Neural cell (in vitro differentiated cells): ENCODE measurements at regions not wholly inside any gene's neighbourhood (a gene's known extent, or its start where the extent isn't known, plus 50 kb on each side); places are given as distances from the start of the nearest gene placed in this dataset.

Source experiments
- H2AFZ ChIP-seq: fragments of 200-600, 300-800 bp; sonication (generic), shearing (Covaris generic); 2 replicates; pipeline ENCODE4 v1.6.0; 2014; ENCODE audit warnings: low read depth, mild to moderate bottlenecking, antibody characterized with exemption, low read length, moderate library complexity
- H3F3A ChIP-seq: fragments of 200-600 bp; shearing (Covaris generic); 2 replicates; pipeline ENCODE4 v1.6.1; 2016; ENCODE audit warnings: mild to moderate bottlenecking, moderate library complexity, mixed read lengths, antibody characterized with exemption, low read length; ENCODE audit not compliant: insufficient read depth, poor library complexity, severe bottlenecking
- H3K27ac ChIP-seq: fragments of 200-600, 300-800 bp; sonication (generic), shearing (Covaris generic); 2 replicates; pipeline ENCODE4 v1.5.1; 2014; ENCODE audit warnings: mild to moderate bottlenecking, low read length, moderate library complexity
- H3K27me3 ChIP-seq: fragments of 300-800, 200-600 bp; sonication (generic), shearing (Covaris generic); 2 replicates; pipeline ENCODE4 v1.6.0; 2014; ENCODE audit warnings: mild to moderate bottlenecking, low read depth, low read length, moderate library complexity; ENCODE audit not compliant: insufficient read depth
- H3K36me3 ChIP-seq: fragments of 300-800, 200-600 bp; sonication (generic), shearing (Covaris generic); 2 replicates; pipeline ENCODE4 v1.5.1; 2014; ENCODE audit warnings: mild to moderate bottlenecking, antibody characterized with exemption, low read length, moderate library complexity; ENCODE audit not compliant: insufficient read depth
- H3K4me2 ChIP-seq: fragments of 300-800, 200-600 bp; sonication (generic), shearing (Covaris generic); 2 replicates; pipeline ENCODE4 v1.6.0; 2014; ENCODE audit warnings: mild to moderate bottlenecking, low read length
- H3K4me3 ChIP-seq: fragments of 300-800, 200-600 bp; sonication (generic), shearing (Covaris generic); 2 replicates; pipeline ENCODE4 v1.5.1; 2014; ENCODE audit warnings: mild to moderate bottlenecking, low read length, moderate library complexity
- H3K79me2 ChIP-seq: fragments of 200-600 bp; shearing (Covaris generic); replicated peaks from 2 replicates; pipeline ENCODE4 v1.6.0; 2014; ENCODE audit warnings: mild to moderate bottlenecking, low read length, moderate library complexity; ENCODE audit not compliant: insufficient read depth
- H3K9ac ChIP-seq: fragments of 300-800, 200-600 bp; sonication (generic), shearing (Covaris generic); 2 replicates; pipeline ENCODE4 v1.6.1; 2016; ENCODE audit warnings: mild to moderate bottlenecking, low read length, mixed read lengths
- H3K9me2 ChIP-seq: fragments of 200-600 bp; shearing (Covaris generic); 2 replicates; pipeline ENCODE4 v1.6.1; 2016; ENCODE audit warnings: mild to moderate bottlenecking, low read length, mixed read lengths; ENCODE audit not compliant: insufficient read depth
- H3K9me3 ChIP-seq: fragments of 200-600, 300-800 bp; sonication (generic), shearing (Covaris generic); 2 replicates; pipeline ENCODE4 v1.6.1; 2016; ENCODE audit warnings: mild to moderate bottlenecking, mixed run types, low read length, moderate library complexity, mixed read lengths
- H4K20me1 ChIP-seq: fragments of 200-600 bp; shearing (Covaris generic); 2 replicates; pipeline ENCODE4 v1.6.1; 2016; ENCODE audit warnings: mild to moderate bottlenecking, mixed run types; ENCODE audit not compliant: insufficient read depth
- CTCF ChIP-seq: fragments of 450-650 bp; IDR thresholded peaks from 2 replicates; pipeline ENCODE4 v1.5.1; 2014; ENCODE audit warnings: antibody characterized with exemption, mild to moderate bottlenecking, moderate library complexity; ENCODE audit not compliant: poor library complexity, severe bottlenecking
- EP300 ChIP-seq: fragments of 450-650 bp; conservative IDR thresholded peaks from 2 replicates; pipeline ENCODE4 v1.6.1; 2014; ENCODE audit warnings: antibody characterized with exemption, mild to moderate bottlenecking, moderate library complexity; ENCODE audit not compliant: poor library complexity, severe bottlenecking
- EZH2 ChIP-seq: fragments of 200-600, 300-800 bp; shearing (Covaris generic), sonication (generic); IDR thresholded peaks from 2 replicates; pipeline ENCODE4 v1.6.1; 2014; ENCODE audit warnings: antibody characterized with exemption, low read length, borderline replicate concordance, mild to moderate bottlenecking; ENCODE audit not compliant: insufficient read depth, poor library complexity, severe bottlenecking
- MXI1 ChIP-seq: fragments of 450-650 bp; conservative IDR thresholded peaks from 2 replicates; pipeline ENCODE4 v1.6.1; 2014; ENCODE audit warnings: antibody characterized with exemption, mild to moderate bottlenecking; ENCODE audit not compliant: poor library complexity, severe bottlenecking
- POLR2AphosphoS5 ChIP-seq: IDR thresholded peaks from 2 replicates; pipeline ENCODE4 v1.6.1; 2012
- RAD21 ChIP-seq: fragments of 450-650 bp; conservative IDR thresholded peaks from 2 replicates; pipeline ENCODE4 v1.6.1; 2014; ENCODE audit warnings: antibody characterized with exemption, mild to moderate bottlenecking, moderate library complexity
- SMC3 ChIP-seq: fragments of 450-650 bp; conservative IDR thresholded peaks from 2 replicates; pipeline ENCODE4 v1.6.1; 2014; ENCODE audit warnings: antibody characterized with exemption, mild to moderate bottlenecking, moderate library complexity; ENCODE audit not compliant: poor library complexity
- TAF1 ChIP-seq: IDR thresholded peaks from 2 replicates; pipeline ENCODE4 v1.6.1; 2012; ENCODE audit warnings: low read depth
- TF ChIP-seq, protein P1 (sequence below): IDR thresholded peaks from 2 replicates; pipeline ENCODE4 v1.6.1; 2012; ENCODE audit warnings: borderline replicate concordance

GRCh38 chr16:6207124-6207523 is 1109.5 kb upstream of the EEF2KMT start:
- H4K20me1 ChIP-seq, result peaks cover 3% of the 10 kb centered on the region
- no peaks in the 10 kb centered on the region for H3K27me3 ChIP-seq
- H3K4me2 ChIP-seq, result no peak overlapping the region
- no peak overlapping the region for H3K9ac ChIP-seq
- TF ChIP-seq RAD21 (no peak), SMC3 (no peak)
- H3F3A ChIP-seq, result no peaks in the 10 kb centered on the region
- no peaks in the 10 kb centered on the region for H3K36me3 ChIP-seq
- H2AFZ ChIP-seq, result no peak overlapping the region
- H3K79me2 ChIP-seq, result no peaks in the 10 kb centered on the region
- no peak overlapping the region for H3K4me3 ChIP-seq
- H3K27ac ChIP-seq, result no peak overlapping the region
- H3K9me2 ChIP-seq, result no peaks in the 10 kb centered on the region
- no peaks in the 10 kb centered on the region for H3K9me3 ChIP-seq

DNA sequence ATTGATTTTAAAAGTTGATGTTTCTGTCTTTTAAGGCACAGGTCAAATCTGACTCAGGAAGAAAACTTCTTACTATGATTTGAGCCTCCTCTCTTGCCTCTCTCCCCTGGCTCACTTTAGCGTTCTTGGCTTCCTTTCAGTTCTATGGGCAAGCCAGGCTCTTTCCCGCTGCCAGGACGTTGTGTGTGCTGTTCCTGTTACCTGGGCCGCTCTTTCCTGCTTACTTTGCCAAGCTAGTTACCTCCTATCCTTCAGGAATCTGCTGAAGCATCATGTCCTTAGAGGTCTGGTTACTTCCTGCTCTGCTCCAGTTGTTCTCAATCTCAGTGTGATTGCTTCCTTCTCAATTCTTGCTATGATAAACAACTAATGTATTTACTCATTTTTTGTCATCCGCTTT is 1108.5 kb upstream of the EEF2KMT start:
- H3K4me3 ChIP-seq, result no peak overlapping the region

More for the DNA sequence above, 1108.5 kb upstream of the EEF2KMT start:
- Histone ChIP-seq H3K36me3 (no peaks in the 10 kb centered on the region), H3K9ac (no peak overlapping the region), H3F3A (no peaks in the 10 kb centered on the region), H3K9me3 (no peaks in the 10 kb centered on the region), H4K20me1 (peaks cover 3% of the 10 kb centered on the region), H2AFZ (no peak overlapping the region), H3K79me2 (no peaks in the 10 kb centered on the region), H3K4me2 (no peak overlapping the region), H3K27ac (no peak overlapping the region), H3K9me2 (no peaks in the 10 kb centered on the region), H3K27me3 (no peaks in the 10 kb centered on the region)
- TF ChIP-seq CTCF (no peak), RAD21 (no peak), EP300 (no peak), POLR2AphosphoS5 (no peak), MXI1 (no peak), SMC3 (no peak), EZH2 (no peak), TAF1 (no peak)
- TF ChIP-seq, protein P1, sequence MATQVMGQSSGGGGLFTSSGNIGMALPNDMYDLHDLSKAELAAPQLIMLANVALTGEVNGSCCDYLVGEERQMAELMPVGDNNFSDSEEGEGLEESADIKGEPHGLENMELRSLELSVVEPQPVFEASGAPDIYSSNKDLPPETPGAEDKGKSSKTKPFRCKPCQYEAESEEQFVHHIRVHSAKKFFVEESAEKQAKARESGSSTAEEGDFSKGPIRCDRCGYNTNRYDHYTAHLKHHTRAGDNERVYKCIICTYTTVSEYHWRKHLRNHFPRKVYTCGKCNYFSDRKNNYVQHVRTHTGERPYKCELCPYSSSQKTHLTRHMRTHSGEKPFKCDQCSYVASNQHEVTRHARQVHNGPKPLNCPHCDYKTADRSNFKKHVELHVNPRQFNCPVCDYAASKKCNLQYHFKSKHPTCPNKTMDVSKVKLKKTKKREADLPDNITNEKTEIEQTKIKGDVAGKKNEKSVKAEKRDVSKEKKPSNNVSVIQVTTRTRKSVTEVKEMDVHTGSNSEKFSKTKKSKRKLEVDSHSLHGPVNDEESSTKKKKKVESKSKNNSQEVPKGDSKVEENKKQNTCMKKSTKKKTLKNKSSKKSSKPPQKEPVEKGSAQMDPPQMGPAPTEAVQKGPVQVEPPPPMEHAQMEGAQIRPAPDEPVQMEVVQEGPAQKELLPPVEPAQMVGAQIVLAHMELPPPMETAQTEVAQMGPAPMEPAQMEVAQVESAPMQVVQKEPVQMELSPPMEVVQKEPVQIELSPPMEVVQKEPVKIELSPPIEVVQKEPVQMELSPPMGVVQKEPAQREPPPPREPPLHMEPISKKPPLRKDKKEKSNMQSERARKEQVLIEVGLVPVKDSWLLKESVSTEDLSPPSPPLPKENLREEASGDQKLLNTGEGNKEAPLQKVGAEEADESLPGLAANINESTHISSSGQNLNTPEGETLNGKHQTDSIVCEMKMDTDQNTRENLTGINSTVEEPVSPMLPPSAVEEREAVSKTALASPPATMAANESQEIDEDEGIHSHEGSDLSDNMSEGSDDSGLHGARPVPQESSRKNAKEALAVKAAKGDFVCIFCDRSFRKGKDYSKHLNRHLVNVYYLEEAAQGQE, result no peak
